ENCODE measurements at regions not wholly inside any gene's neighbourhood (a gene's known extent, or its start where the extent isn't known, plus 50 kb on each side); places are given as distances from the start of the nearest gene placed in this dataset.

- H4K20me1 ChIP-seq (ENCODE audit: insufficient read depth, low read length) = no peaks in the 10 kb centered on the region
- intact Hi-C loops (cut with micrococcal nuclease; ENCODE audit: unreplicated experiment) = no loop called here
- no peaks in the 10 kb centered on the region for H3K4me1 ChIP-seq (ENCODE audit: insufficient read depth, low read length, poor library complexity, severe bottlenecking)
- TF ChIP-seq CTCF (conservative IDR thresholded peaks at IDR 0.05; ENCODE audit: low read length) (no peak), EZH2phosphoT487 (IDR thresholded peaks at IDR 0.05; ENCODE audit: borderline replicate concordance, low read depth, low read length) (no peak)
- no peaks in the 10 kb centered on the region for H3K36me3 ChIP-seq (ENCODE audit: insufficient read depth, low read length)
- no TSS peak for BruUV-seq (replicated peaks)
- no peak overlapping the region for H3K27ac ChIP-seq (ENCODE audit: low read depth, low read length, poor library complexity, severe bottlenecking)
- H3K9me3 ChIP-seq (ENCODE audit: low read length) = no peaks in the 10 kb centered on the region
- DNase-seq (ENCODE audit: low spot score) = no peak
- no peaks in the 10 kb centered on the region for H3K9me2 ChIP-seq (ENCODE audit: insufficient read depth, low read length)
- no peaks in the 10 kb centered on the region for H3K79me2 ChIP-seq (ENCODE audit: insufficient read depth, low read depth, low read length)
- ChIA-PET CTCF (ENCODE audit: unreplicated experiment) (no interaction called here), POLR2A (no interaction called here)
- H2AFZ ChIP-seq (ENCODE audit: low read length) = no peak overlapping the region
- H3K4me2 ChIP-seq (ENCODE audit: low read length) = no peak overlapping the region
- H3K4me3 ChIP-seq (ENCODE audit: low read depth, low read length, poor library complexity, severe bottlenecking) = no peak overlapping the region
Observed at GRCh38 chr1:80212948-80213347, 1206.4 kb upstream of the ADGRL4 start.

- H3K4me2 ChIP-seq (ENCODE audit: low read length) = no peak overlapping the region
- H4K20me1 ChIP-seq (ENCODE audit: insufficient read depth, low read length) = no peaks in the 10 kb centered on the region
- CTCF ChIA-PET (ENCODE audit: unreplicated experiment) = interaction anchor here (0.6 kb wide), 1 partner anchor 18 kb away, joined by 3 read pairs; no protein-coding TSS in a partner anchor
- H3K27ac ChIP-seq (ENCODE audit: low read depth, low read length, poor library complexity, severe bottlenecking) = no peak overlapping the region
- no peaks in the 10 kb centered on the region for H3K9me2 ChIP-seq (ENCODE audit: insufficient read depth, low read length)
- intact Hi-C loops (cut with micrococcal nuclease; ENCODE audit: unreplicated experiment) = loop anchor here (2.0 kb wide), 1 partner anchor 15 kb away; no protein-coding TSS in a partner anchor
- H3K36me3 ChIP-seq (ENCODE audit: insufficient read depth, low read length) = no peaks in the 10 kb centered on the region
- no peaks in the 10 kb centered on the region for H3K79me2 ChIP-seq (ENCODE audit: insufficient read depth, low read depth, low read length)
- no peaks in the 10 kb centered on the region for H3K4me1 ChIP-seq (ENCODE audit: insufficient read depth, low read length, poor library complexity, severe bottlenecking)
- no peaks in the 10 kb centered on the region for H3K9me3 ChIP-seq (ENCODE audit: low read length)
- POLR2A ChIA-PET = no interaction called here
- H3K4me3 ChIP-seq (ENCODE audit: low read depth, low read length, poor library complexity, severe bottlenecking) = no peak overlapping the region
- H2AFZ ChIP-seq (ENCODE audit: low read length) = no peak overlapping the region
- TF ChIP-seq CTCF (conservative IDR thresholded peaks at IDR 0.05; ENCODE audit: low read length) = no peak
- no peak for TF ChIP-seq EZH2phosphoT487 (IDR thresholded peaks at IDR 0.05; ENCODE audit: borderline replicate concordance, low read depth, low read length)
- no peak for DNase-seq (ENCODE audit: low spot score)
- BruUV-seq (replicated peaks) = no TSS peak
Observed at GRCh38 chr1:80211691-80212380, 1205.3 kb upstream of the ADGRL4 start.

GRCh38 chr1:80202118-80202517 is 1195.6 kb upstream of the ADGRL4 start:
- Histone ChIP-seq H3K36me3 (ENCODE audit: insufficient read depth, low read length) (no peaks in the 10 kb centered on the region), H3K4me3 (ENCODE audit: low read depth, low read length, poor library complexity, severe bottlenecking) (no peak overlapping the region), H3K4me2 (ENCODE audit: low read length) (no peak overlapping the region), H3K27ac (ENCODE audit: low read depth, low read length, poor library complexity, severe bottlenecking) (no peak overlapping the region), H3K9me2 (ENCODE audit: insufficient read depth, low read length) (no peaks in the 10 kb centered on the region), H3K9me3 (ENCODE audit: low read length) (no peaks in the 10 kb centered on the region), H4K20me1 (ENCODE audit: insufficient read depth, low read length) (no peaks in the 10 kb centered on the region), H2AFZ (ENCODE audit: low read length) (no peak overlapping the region), H3K79me2 (ENCODE audit: insufficient read depth, low read depth, low read length) (no peaks in the 10 kb centered on the region), H3K4me1 (ENCODE audit: insufficient read depth, low read length, poor library complexity, severe bottlenecking) (no peaks in the 10 kb centered on the region)
- BruUV-seq (replicated peaks) = no TSS peak
- no peak for TF ChIP-seq EZH2phosphoT487 (IDR thresholded peaks at IDR 0.05; ENCODE audit: borderline replicate concordance, low read depth, low read length)
- no peak for TF ChIP-seq CTCF (conservative IDR thresholded peaks at IDR 0.05; ENCODE audit: low read length)
- intact Hi-C loops (cut with micrococcal nuclease; ENCODE audit: unreplicated experiment) = no loop called here
- POLR2A ChIA-PET = interaction anchor here (0.6 kb wide), 1 partner anchor 1696 kb away, joined by 3 read pairs; no protein-coding TSS in a partner anchor
- CTCF ChIA-PET (ENCODE audit: unreplicated experiment) = no interaction called here
- no peak for DNase-seq (ENCODE audit: low spot score)
